A673 (cell line): ENCODE measurements at regions not wholly inside any gene's neighbourhood (a gene's known extent, or its start where the extent isn't known, plus 50 kb on each side); places are given as distances from the start of the nearest gene placed in this dataset.
"Not testable (repeated sequence)": the region's sequence is repeated elsewhere in the genome, so short reads cannot be mapped to it uniquely, and the experiment has no call there.

Experiments
- CTCF ChIP-seq: fragments of 300-800, 200-600 bp; sonication (generic); conservative IDR thresholded peaks from 2 replicates; pipeline ENCODE4 v1.5.1; 2017; ENCODE audit warnings: low read depth, mild to moderate bottlenecking, antibody characterized with exemption, low read length, moderate library complexity, mixed read lengths
- EZH2 ChIP-seq: fragments of 200-600 bp; sonication (generic); IDR thresholded peaks from 2 replicates; pipeline ENCODE4 v1.6.1; 2017; ENCODE audit warnings: borderline replicate concordance, low read depth, mild to moderate bottlenecking, mixed read lengths, antibody characterized with exemption, low read length; ENCODE audit not compliant: poor library complexity, severe bottlenecking

- not testable (repeated sequence) for TF ChIP-seq CTCF, EZH2
Measured at GRCh38 chr2:150059676-150060075, 427.8 kb downstream of the RND3 start.
